Fibroblast of mammary gland (primary cell): ENCODE measurements at regions not wholly inside any gene's neighbourhood (a gene's known extent, or its start where the extent isn't known, plus 50 kb on each side); places are given as distances from the start of the nearest gene placed in this dataset.

Experiments
- DNase-seq: peaks from one replicate; pipeline ENCODE4 v3.0.0-alpha.2; 2010; ENCODE audit warnings: low read depth
- H3K4me3 ChIP-seq: 2 replicates; pipeline ENCODE4 v1.5.1; 2011; ENCODE audit warnings: low read depth, mild to moderate bottlenecking, low read length, moderate library complexity; ENCODE audit not compliant: control insufficient read depth
- CTCF ChIP-seq: conservative IDR thresholded peaks from 2 replicates; pipeline ENCODE4 v1.5.1; 2011; ENCODE audit warnings: low read depth, low read length, inconsistent platforms; ENCODE audit not compliant: control insufficient read depth, insufficient read depth

- no peak for DNase-seq
- no peak for TF ChIP-seq CTCF
- H3K4me3 ChIP-seq: no peak overlapping the region
These were observed 115.1 kb upstream of the CD180 start for GRCh38 chr5:67311701-67312100.

- no peak for DNase-seq
- TF ChIP-seq CTCF: no peak
- no peak overlapping the region for H3K4me3 ChIP-seq
These were observed 114.6 kb upstream of the CD180 start for GRCh38 chr5:67311208-67311607.

- TF ChIP-seq CTCF: no peak
- DNase-seq: no peak
- H3K4me3 ChIP-seq: no peak overlapping the region
These were observed 114.1 kb upstream of the CD180 start for GRCh38 chr5:67310740-67311139.

GRCh38 chr5:67310169-67310568 lies 113.6 kb upstream of the CD180 start:
- TF ChIP-seq CTCF: no peak

GRCh38 chr5:67308988-67309688 lies 112.5 kb upstream of the CD180 start:
- DNase-seq: no peak
- no peak for TF ChIP-seq CTCF
- H3K4me3 ChIP-seq: no peak overlapping the region

More at GRCh38 chr5:67310169-67310568, 113.6 kb upstream of the CD180 start:
- H3K4me3 ChIP-seq: no peak overlapping the region
- DNase-seq: no peak

- no peak for DNase-seq
- no peak overlapping the region for H3K4me3 ChIP-seq
- no peak for TF ChIP-seq CTCF
These were observed 110.5 kb upstream of the CD180 start for GRCh38 chr5:67306965-67307607.
